GM12864 (cell line): ENCODE measurements at regions not wholly inside any gene's neighbourhood (a gene's known extent, or its start where the extent isn't known, plus 50 kb on each side); places are given as distances from the start of the nearest gene placed in this dataset.

ENCODE experiments used
- DNase-seq: peaks from one replicate; pipeline ENCODE4 v3.0.0-alpha.2; 2011; ENCODE audit warnings: low read depth
- H3K4me3 ChIP-seq: 2 replicates; pipeline ENCODE4 v1.5.1; 2011; ENCODE audit warnings: mild to moderate bottlenecking, low read depth, low read length, control low read depth
- TF ChIP-seq, protein P1 (sequence below): IDR thresholded peaks from 2 replicates; pipeline ENCODE4 v1.5.1; 2011; ENCODE audit warnings: low read depth, mild to moderate bottlenecking, moderate library complexity, low read length, control low read depth, inconsistent platforms; ENCODE audit errors: missing control alignments

DNA sequence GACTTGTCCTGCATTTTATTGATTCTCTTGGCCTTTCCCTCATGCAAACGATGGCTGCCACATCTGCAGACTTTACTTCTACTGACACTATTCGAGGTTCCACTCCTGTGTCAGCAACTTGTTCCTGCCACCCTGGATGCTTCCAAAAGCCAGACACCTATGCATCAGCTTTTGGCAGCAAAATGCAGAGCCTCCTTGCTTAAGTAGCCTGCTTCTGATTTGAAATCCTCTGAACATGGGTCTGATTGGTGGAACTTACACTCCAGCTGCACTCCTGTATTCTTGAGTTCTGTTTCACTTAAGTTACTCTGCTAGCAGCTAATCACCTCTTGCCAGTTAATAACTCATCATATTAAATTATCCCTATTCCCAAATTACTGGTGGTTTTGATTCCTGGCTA lies 152.1 kb upstream of the FMN2 start:
- TF ChIP-seq, protein P1, sequence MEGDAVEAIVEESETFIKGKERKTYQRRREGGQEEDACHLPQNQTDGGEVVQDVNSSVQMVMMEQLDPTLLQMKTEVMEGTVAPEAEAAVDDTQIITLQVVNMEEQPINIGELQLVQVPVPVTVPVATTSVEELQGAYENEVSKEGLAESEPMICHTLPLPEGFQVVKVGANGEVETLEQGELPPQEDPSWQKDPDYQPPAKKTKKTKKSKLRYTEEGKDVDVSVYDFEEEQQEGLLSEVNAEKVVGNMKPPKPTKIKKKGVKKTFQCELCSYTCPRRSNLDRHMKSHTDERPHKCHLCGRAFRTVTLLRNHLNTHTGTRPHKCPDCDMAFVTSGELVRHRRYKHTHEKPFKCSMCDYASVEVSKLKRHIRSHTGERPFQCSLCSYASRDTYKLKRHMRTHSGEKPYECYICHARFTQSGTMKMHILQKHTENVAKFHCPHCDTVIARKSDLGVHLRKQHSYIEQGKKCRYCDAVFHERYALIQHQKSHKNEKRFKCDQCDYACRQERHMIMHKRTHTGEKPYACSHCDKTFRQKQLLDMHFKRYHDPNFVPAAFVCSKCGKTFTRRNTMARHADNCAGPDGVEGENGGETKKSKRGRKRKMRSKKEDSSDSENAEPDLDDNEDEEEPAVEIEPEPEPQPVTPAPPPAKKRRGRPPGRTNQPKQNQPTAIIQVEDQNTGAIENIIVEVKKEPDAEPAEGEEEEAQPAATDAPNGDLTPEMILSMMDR: no peak

DNA sequence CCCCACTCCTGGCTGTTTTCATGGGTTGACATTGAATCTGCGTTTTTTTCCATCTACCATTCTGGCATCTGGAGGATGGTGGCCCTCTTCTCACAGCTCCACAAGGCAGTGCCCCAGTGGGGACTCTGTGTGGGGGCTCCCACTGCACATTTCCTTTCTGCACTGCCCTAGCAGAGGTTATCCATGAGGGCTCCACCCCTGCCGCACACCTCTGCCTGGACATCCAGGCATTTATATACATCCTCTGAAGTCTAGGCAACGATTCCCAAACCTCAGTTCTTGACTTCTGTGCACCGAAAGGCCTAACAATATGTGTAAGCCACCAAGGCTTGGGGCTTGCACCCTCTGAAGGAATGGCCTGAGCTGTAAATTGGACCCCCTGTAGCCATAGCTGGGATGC lies 147.9 kb upstream of the FMN2 start:
- DNase-seq: no peak
- no peak overlapping the region for H3K4me3 ChIP-seq
- TF ChIP-seq, protein P1: no peak

More for the DNA sequence above, 152.1 kb upstream of the FMN2 start:
- no peak overlapping the region for H3K4me3 ChIP-seq
- no peak for DNase-seq

DNA sequence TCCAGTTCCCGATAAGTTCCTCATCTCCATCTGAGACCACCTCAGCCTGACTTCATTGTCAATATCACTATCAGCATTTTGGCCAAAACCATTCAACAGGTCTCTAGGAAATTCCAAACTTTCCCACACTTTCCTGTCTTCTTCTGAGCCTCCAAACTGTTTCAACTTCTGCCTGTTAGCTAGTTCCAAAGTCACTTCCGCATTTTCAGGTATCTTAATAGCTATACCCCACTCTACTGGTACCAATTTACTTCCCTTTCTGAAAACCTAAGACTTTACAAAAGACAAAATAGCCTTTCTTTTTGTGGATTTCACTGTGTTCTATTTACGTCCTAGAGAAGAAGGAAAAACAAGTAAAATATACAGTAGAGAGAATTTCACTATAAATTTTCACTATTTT lies 147.0 kb upstream of the FMN2 start:
- TF ChIP-seq, protein P1: no peak
- H3K4me3 ChIP-seq: no peak overlapping the region
- no peak for DNase-seq

DNA sequence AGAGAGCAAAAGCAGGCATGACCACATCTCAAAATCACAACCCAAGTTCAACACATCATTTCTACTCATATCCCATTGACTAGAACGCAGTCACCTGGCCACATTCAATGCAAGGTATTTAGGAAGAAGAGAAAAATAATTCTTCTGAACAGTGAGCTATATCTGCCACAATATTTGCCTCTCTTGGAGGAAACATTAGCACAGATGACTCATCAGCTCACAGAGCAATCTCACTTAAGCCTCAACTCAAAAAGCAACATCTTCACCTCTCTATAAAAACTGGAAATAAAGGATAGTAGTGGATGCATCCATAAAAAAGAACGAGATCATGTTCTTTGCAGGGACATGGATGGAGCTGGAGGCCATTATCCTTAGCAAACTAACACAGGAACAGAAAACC lies 143.9 kb upstream of the FMN2 start:
- TF ChIP-seq, protein P1: no peak
- no peak overlapping the region for H3K4me3 ChIP-seq
- no peak for DNase-seq

DNA sequence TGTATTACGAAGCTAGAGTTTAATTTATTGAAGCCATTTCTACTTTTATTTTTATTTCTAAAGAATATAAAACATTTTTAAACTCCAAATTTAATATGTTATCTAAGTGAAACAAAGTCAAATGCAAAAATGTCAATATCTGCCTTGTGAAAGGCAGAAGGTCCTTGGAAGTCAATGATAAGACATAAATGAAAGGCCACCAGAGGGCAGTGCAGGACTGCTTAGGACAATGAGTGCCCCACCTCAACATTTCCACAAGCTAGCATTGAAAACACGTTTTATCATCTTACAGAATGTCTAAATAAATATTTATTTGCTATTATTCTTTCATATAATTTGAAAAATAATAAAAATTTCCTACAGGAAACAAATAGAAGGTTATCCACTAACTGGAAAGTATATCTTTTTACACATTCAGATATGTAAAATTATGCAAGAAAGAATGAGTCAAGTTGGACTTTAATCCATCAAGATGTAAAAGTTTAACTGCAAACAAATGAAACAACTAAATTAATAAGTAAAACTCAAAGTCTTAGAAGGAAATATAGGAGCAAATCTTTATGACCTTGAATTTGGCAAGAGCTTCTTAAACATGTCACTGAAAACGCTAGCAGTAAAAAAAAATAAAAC lies 140.1 kb upstream of the FMN2 start:
- DNase-seq: peak; percentile 24
- H3K4me3 ChIP-seq: no peak overlapping the region
- TF ChIP-seq, protein P1: peak; percentile 59

DNA sequence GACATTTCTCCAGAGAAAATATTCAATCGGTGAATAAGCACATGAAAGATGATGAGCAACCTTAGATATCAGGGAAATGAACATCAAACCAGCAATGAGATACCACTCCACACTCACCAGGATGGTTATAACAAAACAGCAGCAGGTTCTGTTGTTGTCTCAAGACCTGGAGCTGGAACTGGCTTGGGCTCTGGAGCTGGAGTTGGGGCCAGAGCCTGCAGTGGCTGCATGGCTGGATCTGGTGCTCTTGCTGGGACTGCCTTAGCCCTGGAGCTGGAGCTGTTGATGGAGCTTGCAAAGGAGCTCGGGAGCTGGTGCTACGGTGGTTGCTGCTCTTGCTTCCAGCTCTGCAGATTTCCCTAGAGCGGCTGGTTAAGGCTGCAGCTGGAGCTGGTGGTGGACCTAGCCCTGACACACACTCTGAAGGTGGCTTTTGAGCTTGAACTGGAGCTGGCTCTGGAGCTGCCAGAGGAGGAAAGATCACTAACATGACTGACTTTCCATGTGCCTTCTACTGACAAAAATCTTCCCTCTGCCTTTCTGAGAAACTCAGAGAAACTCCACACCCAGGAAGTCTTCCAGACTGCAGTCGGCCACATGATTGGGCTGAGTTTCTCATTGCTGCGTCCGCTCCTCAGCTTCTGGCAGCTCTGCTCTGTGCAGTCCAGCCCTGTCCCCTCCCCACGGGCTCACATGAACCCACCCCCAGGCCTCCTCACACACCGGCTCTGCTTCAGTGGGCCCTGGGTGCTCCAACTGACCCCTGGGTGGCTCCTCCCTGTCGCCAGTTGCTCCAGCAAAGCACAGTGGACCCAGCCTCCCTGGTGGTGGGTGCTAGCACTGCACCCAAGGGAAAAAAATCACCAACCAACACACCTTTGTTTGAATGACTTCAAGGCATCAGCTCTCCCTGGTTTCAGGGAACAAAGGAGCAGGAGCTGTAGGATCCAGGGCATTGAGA lies 139.1 kb upstream of the FMN2 start:
- H3K4me3 ChIP-seq: no peak overlapping the region
- DNase-seq: no peak
- TF ChIP-seq, protein P1: peak; percentile 59

DNA sequence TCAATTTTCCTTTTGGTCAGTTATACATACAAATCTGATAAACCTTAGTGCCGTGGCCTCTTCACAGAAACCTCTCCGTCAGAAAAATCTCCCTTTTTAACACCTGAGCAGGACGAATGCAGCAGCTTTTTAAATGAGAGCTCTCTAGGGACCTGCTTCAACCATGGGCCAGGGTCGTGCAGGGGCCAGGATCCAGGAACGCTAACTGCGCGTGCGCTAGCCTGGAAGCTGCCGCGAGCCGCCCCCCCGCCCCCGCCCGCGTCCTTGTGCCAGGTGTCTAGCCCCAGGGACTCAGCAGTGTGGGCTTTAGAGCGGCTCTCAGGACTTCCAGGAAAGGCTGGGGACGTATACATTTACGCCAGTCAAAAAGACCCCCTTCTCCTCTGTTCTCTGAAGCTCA lies 136.8 kb upstream of the FMN2 start:
- no peak for DNase-seq
- TF ChIP-seq, protein P1: no peak
- no peak overlapping the region for H3K4me3 ChIP-seq
